Heart left ventricle (tissue), 16 donors: ENCODE measurements at regions not wholly inside any gene's neighbourhood (a gene's known extent, or its start where the extent isn't known, plus 50 kb on each side); places are given as distances from the start of the nearest gene placed in this dataset.
A peak's percentile ranks its signal among the peaks of the same experiment; 100 is the strongest.

Source experiments
- ATAC-seq, 4 donors: fragments of 200-7000 bp; cut with Tn5 transposase; one replicate each; pipeline ENCODE4 v1.9.1; 2020 to 2022; ENCODE audit warnings: moderate library complexity in 4 of 4, mild to moderate bottlenecking in 3 of 4, moderate number of reproducible peaks in 1 of 4
- DNase-seq, 5 donors: peaks; one replicate each; pipeline ENCODE4 v3.0.0-alpha.2; 2020
- H3K27ac ChIP-seq, 12 donors: fragments of 200-600 bp; sonication (generic) in 4 of 12; one replicate each; pipeline versions ENCODE4 v1.5.0 to v1.8.0; 2016 to 2022; ENCODE audit warnings: mild to moderate bottlenecking in 2 of 12
- H3K27me3 ChIP-seq, 9 donors: fragments of 200-600 bp; sonication (generic) in 2 of 9; one replicate each; pipeline versions ENCODE4 v1.5.1 to v1.8.0; 2016 to 2022; ENCODE audit warnings: mild to moderate bottlenecking in 3 of 9
- H3K36me3 ChIP-seq, 9 donors: fragments of 200-600 bp; sonication (generic) in 2 of 9; one replicate each; pipeline versions ENCODE4 v1.5.0 to v1.8.0; 2018 to 2022; ENCODE audit warnings: mild to moderate bottlenecking in 2 of 9
- H3K4me1 ChIP-seq, 12 donors: fragments of 200-600 bp; sonication (generic) in 4 of 12; one replicate each; pipeline versions ENCODE4 v1.5.0 to v1.8.0; 2016 to 2022; ENCODE audit warnings: mild to moderate bottlenecking in 3 of 12
- H3K4me3 ChIP-seq, 12 donors: fragments of 200-600 bp; sonication (generic) in 4 of 12; one replicate each; pipeline versions ENCODE4 v1.5.0 to v1.8.0; 2017 to 2022; ENCODE audit warnings: mild to moderate bottlenecking in 9 of 12, moderate library complexity in 4 of 12
- H3K9me3 ChIP-seq, 12 donors: fragments of 200-600 bp; sonication (generic) in 4 of 12; one replicate each; pipeline versions ENCODE4 v1.5.0 to v1.8.0; 2016 to 2022; ENCODE audit warnings: mild to moderate bottlenecking in 1 of 12
- CTCF ChIP-seq, 12 donors: fragments of 200-600 bp; sonication (generic) in 4 of 12; IDR thresholded peaks; one replicate each; pipeline versions ENCODE4 v1.5.0 to v1.8.0; 2018 to 2022; ENCODE audit warnings: antibody characterized with exemption in 12 of 12, mild to moderate bottlenecking in 5 of 12
- POLR2A ChIP-seq, 2 donors: fragments of 450-650 bp; IDR thresholded peaks; one replicate each; pipeline ENCODE4 v1.6.1; 2017; ENCODE audit warnings: antibody characterized with exemption in 2 of 2, mild to moderate bottlenecking in 2 of 2, moderate library complexity in 2 of 2
- WGBS, 4 donors: extraction: QIAGEN DNeasy Blood & Tissue Kit in 2 of 4; methylation state at CpG; one replicate each; pipeline versions ENCODE4 v1.1.5 to v1.1.7; 2013 to 2018; 5-methylcytosine and 5-hydroxymethylcytosine counted together
- intact Hi-C, 10 donors: fragments of 100-400 bp; cut with DNase I; formaldehyde crosslinking; loops; one replicate each; pipeline versions ENCODE4 v1.11.1 to v1.14.2; 2022
- donor health status: ischemic (EF 13 %, LVEDD 7.1; RV severe dilation, severe dysfunction).
- donor health status: healthy with polysubstance abuse.
- donor health status: DM: no; HTN: yes; CAD: no.
- donor health status: DM: no; HTN: no; CAD: no.
- donor health status: ischemic (EF 25% LVEDD 6.9; RV normal size, moderate dysfunction).
- donor health status: ischemic (EF 25% LVEDD 5.7; RV mildly dilated, moderate dysfunction).
- donor health status: healthy.
- donor health status: DM: yes; HTN: yes; CAD: no.
- donor health status: ischemic (EF 35%, LVEDD 5.7; RV mildly dilated, moderate dysfunction).
- donor health status: nonischemic (EF 11% LVEDD 7.7; RV severe dilation, severe dysfunction).
- donor health status: DM: yes; HTN: yes; CAD: no.
- donor health status: PGD.
- donor health status: ischemic (EF 29% LVEDD 5.4; RV normal size, mild dysfunction).
- donor health status: nonischemic (EF 23%, LVEDD 6.1; RV moderate dilation, normal function).

- ATAC-seq, result peak in 3 of 4 donors; percentile 33 to 68 (median 66)
- Histone ChIP-seq H3K9me3 (no peaks in the 10 kb centered on the region), H3K36me3 (no peaks in the 10 kb centered on the region), H3K4me1 (peaks cover 0 to 6% (median 0%) of the 10 kb centered on the region in 12 donors), H3K27ac (peak overlapping the region in 6 of 12 donors; percentile 46 to 69 (median 54)), H3K4me3 (no peak overlapping the region), H3K27me3 (no peaks in the 10 kb centered on the region)
- no peak for TF ChIP-seq CTCF (IDR thresholded peaks at IDR 0.05)
- TF ChIP-seq POLR2A (IDR thresholded peaks at IDR 0.05), result no peak
- intact Hi-C loops, result loop anchor here in 2 of 10 donors (5.0 to 10.0 kb wide), 2 partner anchors 92 to 330 kb away; no protein-coding TSS in a partner anchor
- DNase-seq, result no peak
Measured at GRCh38 chr6:74074645-74075044, 378.6 kb downstream of the CD109 start.

- H3K4me1 ChIP-seq, result peaks cover 0 to 6% (median 0%) of the 10 kb centered on the region in 12 donors
- peak overlapping the region in 6 of 12 donors; percentile 10 to 69 (median 54) for H3K27ac ChIP-seq
- no peaks in the 10 kb centered on the region for H3K27me3 ChIP-seq
- DNase-seq (peak in 1 of 5 donors; percentile 27), ATAC-seq (peak in 3 of 4 donors; percentile 25 to 44 (median 34))
- H3K4me3 ChIP-seq, result no peak overlapping the region
- intact Hi-C loops, result loop anchor here in 2 of 10 donors (5.0 to 10.0 kb wide), 2 partner anchors 92 to 329 kb away; no protein-coding TSS in a partner anchor
- TF ChIP-seq CTCF (IDR thresholded peaks at IDR 0.05), result no peak
- TF ChIP-seq POLR2A (IDR thresholded peaks at IDR 0.05), result no peak
- WGBS, 4 donors, result 35 to 58% (median 52%) methylated on average over 3 of the region's 3 CpGs
- H3K36me3 ChIP-seq, result no peaks in the 10 kb centered on the region
- H3K9me3 ChIP-seq, result no peaks in the 10 kb centered on the region
Measured at GRCh38 chr6:74073999-74074398, 378.0 kb downstream of the CD109 start.

- Histone ChIP-seq H3K9me3 (no peaks in the 10 kb centered on the region), H3K27ac (peak overlapping the region in 5 of 12 donors; percentile 14 to 69 (median 54)), H3K27me3 (no peaks in the 10 kb centered on the region), H3K4me3 (no peak overlapping the region), H3K36me3 (no peaks in the 10 kb centered on the region), H3K4me1 (peaks cover 0 to 6% (median 0%) of the 10 kb centered on the region in 12 donors)
- intact Hi-C loops, result loop anchor here in 2 of 10 donors (5.0 to 10.0 kb wide), 2 partner anchors 91 to 329 kb away; no protein-coding TSS in a partner anchor
- DNase-seq (no peak), ATAC-seq (peak in 1 of 4 donors; percentile 57)
- 71 to 88% (median 80%) methylated on average over 1 of the region's 1 CpG for WGBS, 4 donors
- TF ChIP-seq CTCF (IDR thresholded peaks at IDR 0.05), result no peak
- no peak for TF ChIP-seq POLR2A (IDR thresholded peaks at IDR 0.05)
Measured at GRCh38 chr6:74073429-74073828, 377.4 kb downstream of the CD109 start.

- Histone ChIP-seq H3K27ac (no peak overlapping the region), H3K4me3 (no peak overlapping the region), H3K36me3 (no peaks in the 10 kb centered on the region), H3K9me3 (no peaks in the 10 kb centered on the region), H3K27me3 (no peaks in the 10 kb centered on the region), H3K4me1 (peaks cover 0 to 6% (median 0%) of the 10 kb centered on the region in 12 donors)
- TF ChIP-seq CTCF (IDR thresholded peaks at IDR 0.05), result no peak
- TF ChIP-seq POLR2A (IDR thresholded peaks at IDR 0.05), result no peak
- intact Hi-C loops, result loop anchor here in 2 of 10 donors (5.0 to 10.0 kb wide), 2 partner anchors 89 to 326 kb away; no protein-coding TSS in a partner anchor
- no peak for ATAC-seq
- DNase-seq, result no peak
Measured at GRCh38 chr6:74071214-74071613, 375.2 kb downstream of the CD109 start.
